Astrocyte of the spinal cord (primary cell): ENCODE measurements at regions not wholly inside any gene's neighbourhood (a gene's known extent, or its start where the extent isn't known, plus 50 kb on each side); places are given as distances from the start of the nearest gene placed in this dataset.

Experiments used
- DNase-seq: peaks from one replicate; pipeline ENCODE4 v3.0.0; 2011; ENCODE audit warnings: low read depth, low spot score
- H3K4me3 ChIP-seq: 2 replicates; pipeline ENCODE4 v1.5.1; 2011; ENCODE audit warnings: low read depth, mild to moderate bottlenecking, low read length, moderate library complexity
- in situ Hi-C: cut with HindIII; loops from 2 replicates; pipeline ENCODE4 v1.10.0; 2017; ENCODE audit warnings: low sequenced_read_pairs
- TF ChIP-seq, protein P1 (sequence below): IDR thresholded peaks from 2 replicates; pipeline ENCODE4 v1.5.1; 2012; ENCODE audit warnings: low read depth, mild to moderate bottlenecking, low read length, inconsistent platforms

- in situ Hi-C loops: no loop called here
- DNase-seq: peak; percentile 91
- no peak overlapping the region for H3K4me3 ChIP-seq
These were observed 173.0 kb upstream of the PCDH18 start for GRCh38 chr4:137705171-137705783.

GRCh38 chr4:137703195-137703594 lies 170.9 kb upstream of the PCDH18 start:
- H3K4me3 ChIP-seq: no peak overlapping the region
- in situ Hi-C loops: no loop called here
- TF ChIP-seq, protein P1, sequence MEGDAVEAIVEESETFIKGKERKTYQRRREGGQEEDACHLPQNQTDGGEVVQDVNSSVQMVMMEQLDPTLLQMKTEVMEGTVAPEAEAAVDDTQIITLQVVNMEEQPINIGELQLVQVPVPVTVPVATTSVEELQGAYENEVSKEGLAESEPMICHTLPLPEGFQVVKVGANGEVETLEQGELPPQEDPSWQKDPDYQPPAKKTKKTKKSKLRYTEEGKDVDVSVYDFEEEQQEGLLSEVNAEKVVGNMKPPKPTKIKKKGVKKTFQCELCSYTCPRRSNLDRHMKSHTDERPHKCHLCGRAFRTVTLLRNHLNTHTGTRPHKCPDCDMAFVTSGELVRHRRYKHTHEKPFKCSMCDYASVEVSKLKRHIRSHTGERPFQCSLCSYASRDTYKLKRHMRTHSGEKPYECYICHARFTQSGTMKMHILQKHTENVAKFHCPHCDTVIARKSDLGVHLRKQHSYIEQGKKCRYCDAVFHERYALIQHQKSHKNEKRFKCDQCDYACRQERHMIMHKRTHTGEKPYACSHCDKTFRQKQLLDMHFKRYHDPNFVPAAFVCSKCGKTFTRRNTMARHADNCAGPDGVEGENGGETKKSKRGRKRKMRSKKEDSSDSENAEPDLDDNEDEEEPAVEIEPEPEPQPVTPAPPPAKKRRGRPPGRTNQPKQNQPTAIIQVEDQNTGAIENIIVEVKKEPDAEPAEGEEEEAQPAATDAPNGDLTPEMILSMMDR: no peak
- no peak for DNase-seq

More at GRCh38 chr4:137705171-137705783, 173.0 kb upstream of the PCDH18 start:
- TF ChIP-seq, protein P1: no peak

DNA sequence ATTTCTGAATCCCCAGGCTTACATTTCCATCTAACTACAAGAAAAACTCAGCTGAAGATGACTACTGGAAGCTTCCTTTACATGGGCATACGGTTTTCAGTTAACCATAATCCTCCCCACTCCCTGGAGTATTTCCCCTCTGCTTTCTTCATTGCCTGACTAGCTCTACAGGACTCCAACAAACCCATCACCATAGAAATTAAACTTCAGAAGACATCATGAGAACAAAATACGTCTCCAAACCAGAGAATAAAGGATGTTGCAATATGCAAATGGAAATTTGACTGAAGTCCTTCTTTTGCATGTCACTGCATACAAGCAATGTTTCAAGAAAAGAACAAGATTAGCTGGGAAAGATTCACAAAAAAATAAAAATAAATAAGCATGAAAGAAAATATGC lies 170.2 kb upstream of the PCDH18 start:
- DNase-seq: no peak
- H3K4me3 ChIP-seq: no peak overlapping the region
- TF ChIP-seq, protein P1: no peak
- in situ Hi-C loops: no loop called here

DNA sequence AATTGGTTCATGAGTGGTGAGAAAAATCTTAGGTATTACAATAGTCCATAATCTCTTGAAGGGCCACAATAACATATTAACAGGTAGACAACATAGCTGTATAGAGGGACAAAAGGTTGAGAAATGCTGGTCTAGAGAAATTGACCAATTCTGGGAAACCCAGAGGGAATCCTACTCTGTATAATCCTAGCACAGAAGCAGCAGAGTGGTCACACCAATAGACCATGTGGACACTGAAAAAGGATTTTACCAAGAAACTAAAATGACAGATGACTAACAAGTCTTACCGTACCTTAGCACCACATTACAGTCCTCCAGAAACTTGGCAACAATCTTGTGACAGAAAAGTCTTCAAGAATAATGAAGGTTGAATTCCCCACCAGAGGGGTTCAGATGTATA lies 169.1 kb upstream of the PCDH18 start:
- no peak overlapping the region for H3K4me3 ChIP-seq
- TF ChIP-seq, protein P1: no peak
- no peak for DNase-seq
- in situ Hi-C loops: no loop called here

- no peak for DNase-seq
- H3K4me3 ChIP-seq: no peak overlapping the region
- TF ChIP-seq, protein P1: no peak
- in situ Hi-C loops: no loop called here
These were observed 168.5 kb upstream of the PCDH18 start for GRCh38 chr4:137700751-137701150.

- H3K4me3 ChIP-seq: no peak overlapping the region
- DNase-seq: peak; percentile 79
- in situ Hi-C loops: no loop called here
- TF ChIP-seq, protein P1: no peak
These were observed 167.8 kb upstream of the PCDH18 start for GRCh38 chr4:137700072-137700471.
